ENCODE measurements at regions not wholly inside any gene's neighbourhood (a gene's known extent, or its start where the extent isn't known, plus 50 kb on each side); places are given as distances from the start of the nearest gene placed in this dataset.

- TF ChIP-seq, protein P1, sequence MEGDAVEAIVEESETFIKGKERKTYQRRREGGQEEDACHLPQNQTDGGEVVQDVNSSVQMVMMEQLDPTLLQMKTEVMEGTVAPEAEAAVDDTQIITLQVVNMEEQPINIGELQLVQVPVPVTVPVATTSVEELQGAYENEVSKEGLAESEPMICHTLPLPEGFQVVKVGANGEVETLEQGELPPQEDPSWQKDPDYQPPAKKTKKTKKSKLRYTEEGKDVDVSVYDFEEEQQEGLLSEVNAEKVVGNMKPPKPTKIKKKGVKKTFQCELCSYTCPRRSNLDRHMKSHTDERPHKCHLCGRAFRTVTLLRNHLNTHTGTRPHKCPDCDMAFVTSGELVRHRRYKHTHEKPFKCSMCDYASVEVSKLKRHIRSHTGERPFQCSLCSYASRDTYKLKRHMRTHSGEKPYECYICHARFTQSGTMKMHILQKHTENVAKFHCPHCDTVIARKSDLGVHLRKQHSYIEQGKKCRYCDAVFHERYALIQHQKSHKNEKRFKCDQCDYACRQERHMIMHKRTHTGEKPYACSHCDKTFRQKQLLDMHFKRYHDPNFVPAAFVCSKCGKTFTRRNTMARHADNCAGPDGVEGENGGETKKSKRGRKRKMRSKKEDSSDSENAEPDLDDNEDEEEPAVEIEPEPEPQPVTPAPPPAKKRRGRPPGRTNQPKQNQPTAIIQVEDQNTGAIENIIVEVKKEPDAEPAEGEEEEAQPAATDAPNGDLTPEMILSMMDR (IDR thresholded peaks at IDR 0.05) = no peak
- TF ChIP-seq POLR2A (IDR thresholded peaks at IDR 0.05) = no peak
These were observed 238.8 kb upstream of the MYT1L start for GRCh38 chr2:2569836-2570235.

Measured in lower leg skin (tissue), 3 donors.